SIG-M5 (cell line): ENCODE measurements at regions not wholly inside any gene's neighbourhood (a gene's known extent, or its start where the extent isn't known, plus 50 kb on each side); places are given as distances from the start of the nearest gene placed in this dataset.
"Not testable (repeated sequence)": the region's sequence is repeated elsewhere in the genome, so short reads cannot be mapped to it uniquely, and the experiment has no call there.

Experiments used
- DNase-seq: peaks from one replicate; lab custom pipeline; 2025; lab: John Stamatoyannopoulos, UW

DNA sequence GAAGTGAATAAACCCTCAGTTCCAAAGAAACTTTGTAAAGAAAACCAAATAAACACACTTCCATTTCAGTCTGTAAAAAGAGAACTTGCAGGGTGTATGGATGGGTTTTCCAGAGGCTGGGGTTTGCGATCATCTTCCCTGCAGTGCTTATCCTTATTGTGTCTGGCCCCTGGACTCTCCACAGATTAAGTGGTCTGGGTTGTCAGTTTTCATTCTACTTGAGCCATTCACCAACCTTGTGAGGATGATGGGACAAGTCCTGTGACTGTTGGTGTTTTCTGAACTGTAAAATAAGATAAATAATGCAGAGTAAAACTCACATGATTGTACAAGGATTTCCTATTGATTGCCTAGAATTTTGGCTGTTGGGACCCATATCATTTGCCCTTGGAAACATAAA is 166.1 kb upstream of the MOCS2 start:
- DNase-seq: no peak

DNA sequence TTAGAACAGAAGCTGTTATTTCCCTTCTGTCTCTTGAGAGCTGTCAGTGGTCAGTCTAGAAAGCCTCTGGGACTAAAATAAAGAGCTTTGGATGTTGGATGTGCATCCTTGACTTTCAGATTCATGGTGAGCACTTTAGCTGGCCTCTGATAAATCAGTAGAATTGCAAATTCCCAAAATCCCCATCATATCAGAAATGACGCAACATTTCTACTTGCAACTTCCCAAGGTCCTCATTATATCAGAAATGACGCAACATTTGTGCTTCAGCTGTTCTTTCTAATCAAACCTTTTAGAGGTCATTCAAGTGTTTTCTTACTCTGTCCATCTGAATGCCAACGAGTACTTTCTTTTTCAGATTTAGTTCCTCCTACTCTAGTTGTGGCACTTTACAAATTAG is 167.3 kb upstream of the MOCS2 start:
- DNase-seq: no peak

DNA sequence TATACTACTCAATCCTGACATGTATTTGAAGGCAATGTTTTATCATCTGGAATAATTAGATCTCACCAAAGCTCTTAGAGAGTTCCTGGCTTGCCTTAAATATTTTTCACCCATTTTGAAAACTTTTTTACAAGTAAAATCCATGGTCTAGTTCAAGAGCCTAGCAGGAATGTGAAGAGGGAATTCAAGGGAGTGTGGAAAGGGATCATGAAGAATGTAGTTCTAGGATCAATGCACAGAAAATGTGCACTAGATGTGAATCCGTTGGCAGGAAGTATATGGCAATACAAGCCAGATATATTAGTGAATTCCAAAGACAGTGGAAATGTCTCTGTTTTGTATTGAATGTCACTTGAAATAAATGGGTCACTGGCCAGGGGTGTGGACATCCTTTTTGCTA is 167.9 kb upstream of the MOCS2 start:
- DNase-seq: no peak

DNA sequence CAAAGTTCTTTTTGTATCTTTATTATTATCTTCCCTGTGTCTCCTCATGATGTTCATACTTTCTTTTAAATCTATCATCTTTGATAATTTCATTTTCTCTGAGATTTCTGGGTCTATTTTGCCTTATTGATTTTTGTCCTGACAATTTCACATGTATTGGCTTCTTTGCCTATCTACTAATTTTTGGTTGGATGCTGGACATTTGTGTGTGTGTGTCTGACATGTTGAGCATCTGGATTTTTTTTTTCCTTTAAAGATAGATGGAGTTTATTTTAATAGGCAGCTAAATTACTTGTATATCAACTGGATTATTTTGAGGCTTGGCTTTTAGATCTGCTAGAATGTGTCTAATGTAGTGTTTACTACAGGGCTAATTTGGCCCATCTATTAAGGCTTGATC is 178.0 kb upstream of the MOCS2 start:
- DNase-seq: no peak

DNA sequence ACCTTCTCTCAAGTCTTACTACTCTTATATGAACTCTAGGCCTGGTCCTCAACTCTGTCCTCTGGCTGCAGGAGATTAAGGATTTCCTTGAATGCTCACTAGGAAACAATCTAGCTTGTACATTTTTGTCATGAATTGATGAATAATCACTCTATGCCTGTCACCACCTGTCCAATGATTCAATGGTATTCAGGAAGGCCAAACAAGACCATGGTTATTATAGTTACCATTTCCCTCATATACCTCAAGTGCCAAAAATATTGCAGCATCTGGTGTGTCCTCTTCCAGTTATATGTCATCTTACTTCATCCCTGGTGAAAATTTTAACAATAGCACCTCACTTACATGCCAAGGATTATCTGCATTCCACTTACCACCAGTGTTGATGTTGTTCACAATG is 179.0 kb upstream of the MOCS2 start:
- DNase-seq: no peak

DNA sequence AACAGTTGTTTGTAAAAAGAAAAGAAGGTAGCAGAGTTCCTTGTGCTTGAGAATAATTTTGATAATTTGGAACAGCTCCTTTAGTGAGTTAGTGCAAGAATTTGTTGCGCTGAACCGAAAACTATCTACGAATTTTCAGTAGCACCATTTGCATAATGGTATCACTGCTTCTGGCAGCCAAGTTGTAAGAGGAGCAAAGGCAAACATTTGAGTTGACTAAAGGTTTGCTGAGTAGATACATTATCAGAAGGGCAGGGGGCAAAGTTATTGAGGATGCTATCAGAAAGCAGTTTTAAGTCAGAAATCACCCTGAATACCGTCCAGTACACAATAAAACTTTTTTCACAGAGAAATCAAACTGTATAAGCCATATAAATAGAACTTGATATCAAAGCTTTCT is 181.5 kb upstream of the MOCS2 start:
- no peak for DNase-seq

DNA sequence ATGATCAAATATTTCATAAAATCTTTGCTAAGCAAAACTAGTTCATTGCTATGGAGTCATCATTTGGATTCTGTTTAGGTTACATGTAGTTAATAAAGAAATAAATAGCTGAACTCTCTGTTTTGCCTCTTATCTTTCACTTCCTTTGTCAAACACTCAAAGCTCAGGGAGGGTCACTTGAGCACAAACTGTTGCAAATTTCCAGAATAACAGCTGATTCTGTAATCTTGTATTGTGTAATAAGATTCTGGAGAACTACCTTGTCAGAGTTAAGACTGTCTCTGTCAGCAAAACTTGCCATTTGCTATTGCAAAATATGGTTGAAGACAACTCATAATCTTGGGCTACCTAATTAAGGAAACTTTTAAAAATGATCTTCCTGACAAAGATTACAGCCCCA is 182.0 kb upstream of the MOCS2 start:
- no peak for DNase-seq

DNA sequence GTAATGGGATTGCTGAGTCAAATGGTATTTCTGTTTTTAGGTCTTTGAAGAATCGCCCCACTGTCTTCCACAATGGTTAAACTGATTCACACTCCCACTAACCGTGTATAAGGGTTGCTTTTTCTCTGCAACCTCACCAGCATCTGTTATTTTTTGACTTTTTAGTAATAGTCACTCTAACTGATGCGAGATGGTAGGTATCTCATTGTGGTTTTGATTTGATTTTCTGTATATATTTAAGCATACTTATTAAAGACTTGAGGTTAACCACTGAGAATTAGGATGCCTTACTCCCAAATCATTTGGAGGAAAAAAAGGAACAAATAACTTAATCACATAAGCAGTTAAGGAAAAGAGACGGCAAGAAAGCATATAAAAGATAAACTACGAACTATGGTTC is 181.6 kb upstream of the FST start:
- DNase-seq: no peak

DNA sequence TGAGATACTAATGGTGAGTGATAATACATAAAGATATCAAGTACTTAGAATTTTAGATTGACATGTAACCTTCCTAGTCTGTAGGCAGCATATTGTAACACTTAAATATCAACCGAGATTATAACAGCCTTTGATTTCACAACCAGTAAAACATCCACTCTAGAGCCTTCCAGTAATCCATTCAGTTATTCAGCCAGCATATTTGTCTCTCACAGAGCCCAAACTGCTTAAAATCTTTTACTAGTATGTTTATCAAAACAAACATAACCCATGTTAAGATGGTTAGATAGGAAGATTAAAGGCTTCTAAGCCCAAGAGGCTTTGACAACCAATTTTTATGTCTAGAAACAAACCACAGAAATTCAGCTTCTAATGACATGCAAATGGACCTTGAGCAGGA is 177.9 kb upstream of the FST start:
- DNase-seq: no peak

DNA sequence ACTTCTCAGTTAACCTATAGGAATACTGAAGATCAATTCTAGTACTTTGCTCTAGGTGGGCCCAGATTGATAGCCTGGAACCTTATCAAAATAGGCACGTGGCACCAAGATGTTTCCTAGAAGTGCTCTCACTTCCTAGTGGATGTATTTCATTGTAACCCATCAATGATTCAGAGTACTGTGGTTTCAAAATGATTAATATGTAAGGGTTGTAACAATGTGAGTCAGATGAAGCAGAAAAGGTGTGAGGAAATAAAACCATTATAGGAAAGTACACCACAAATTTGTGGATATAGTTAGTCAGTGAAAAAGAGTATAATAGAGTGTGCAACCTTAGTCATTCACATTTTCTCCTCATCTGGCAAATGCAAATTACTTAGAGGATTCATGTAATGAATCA is 177.3 kb upstream of the FST start:
- DNase-seq: no peak

DNA sequence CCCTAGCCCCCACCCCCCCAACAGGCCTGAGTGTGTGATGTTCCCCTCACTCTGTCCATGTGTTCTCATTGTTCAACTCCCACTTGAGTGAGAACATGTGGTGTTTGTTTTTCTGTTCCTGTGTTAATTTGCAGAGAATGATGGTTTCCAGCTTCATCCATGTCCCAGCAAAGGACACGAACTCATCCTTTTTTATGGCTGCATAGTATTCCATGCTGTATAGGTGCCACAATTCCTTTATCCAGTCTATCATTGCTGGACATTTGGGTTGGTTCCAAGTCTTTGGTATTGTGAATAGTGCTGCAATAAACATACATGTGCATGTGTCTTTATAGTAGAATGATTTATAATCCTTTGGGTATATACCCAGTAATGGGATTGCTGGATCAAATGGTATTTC is 175.1 kb upstream of the FST start:
- DNase-seq: not testable (repeated sequence)

DNA sequence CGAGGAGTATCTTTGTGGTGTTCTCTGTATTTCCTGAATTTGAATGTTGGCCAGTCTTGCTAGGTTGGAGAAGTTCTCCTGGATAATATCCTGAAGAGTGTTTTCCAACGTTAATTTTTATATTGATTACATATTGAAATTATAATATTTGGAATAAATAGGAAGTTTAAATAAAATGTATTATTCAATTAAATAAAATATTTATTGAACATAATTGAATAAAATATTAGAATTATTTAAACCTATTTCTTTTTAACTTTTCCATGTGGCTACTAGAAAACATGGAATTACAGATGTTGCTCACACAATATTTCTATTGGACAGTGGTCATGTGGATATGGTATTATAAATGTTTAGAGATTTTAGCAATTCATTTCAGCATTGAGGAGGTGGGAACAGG is 170.8 kb upstream of the FST start:
- DNase-seq: no peak

DNA sequence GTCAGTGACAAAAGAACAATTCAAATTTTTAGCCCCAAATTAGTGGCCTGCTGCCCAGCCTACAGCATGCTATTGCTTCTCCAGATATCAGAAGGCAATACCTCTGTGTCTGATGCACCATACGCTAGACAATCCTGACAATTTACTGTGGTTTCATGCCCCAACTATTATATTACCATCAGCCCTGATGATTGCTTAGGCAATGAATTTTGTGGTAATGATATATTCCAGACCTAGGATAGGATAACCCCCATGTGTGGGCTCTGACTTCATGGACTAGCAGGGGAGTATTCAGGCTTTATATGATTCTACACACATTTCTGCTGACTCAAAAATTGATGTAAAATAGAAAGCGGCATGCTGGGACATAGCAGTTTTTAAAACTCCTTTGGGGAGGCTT is 168.7 kb upstream of the FST start:
- no peak for DNase-seq

DNA sequence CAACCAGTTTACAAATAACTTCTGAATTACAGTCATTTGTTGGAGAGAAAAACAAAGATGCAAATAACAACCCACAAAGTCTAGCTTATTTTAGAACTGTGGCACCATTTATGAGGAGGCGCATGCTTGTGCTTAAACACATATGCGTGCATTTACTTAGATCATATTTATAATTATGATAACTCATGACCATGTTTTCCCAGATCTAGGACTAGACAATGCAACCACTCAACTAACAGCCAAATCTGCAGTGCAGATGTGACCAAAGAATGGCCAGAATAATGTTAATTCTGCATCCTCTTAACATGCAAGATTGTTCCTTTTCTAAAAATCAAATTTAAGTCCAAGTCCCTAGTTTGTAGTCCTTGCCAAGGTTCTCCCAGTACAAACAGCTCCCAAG is 167.3 kb upstream of the FST start:
- no peak for DNase-seq

DNA sequence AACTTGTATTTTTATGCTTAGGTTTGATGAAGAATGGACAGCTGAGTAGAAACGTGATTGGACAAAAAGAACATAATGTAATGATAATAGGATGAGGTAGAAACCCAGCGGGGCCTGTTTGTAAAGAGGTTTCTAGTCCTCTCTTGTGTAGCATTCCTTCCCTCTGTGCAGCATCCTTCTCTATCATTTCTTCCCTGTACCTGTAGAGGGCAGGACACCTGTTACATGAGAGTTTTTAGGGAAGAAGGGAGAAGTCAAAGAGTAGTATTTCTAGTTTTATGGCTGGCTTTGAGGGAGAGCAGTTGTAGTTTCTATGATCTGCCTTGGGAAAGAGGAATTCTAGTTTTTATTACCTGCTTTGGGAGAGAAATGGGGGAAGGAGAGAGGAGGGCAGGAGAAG is 162.1 kb upstream of the FST start:
- DNase-seq: no peak

DNA sequence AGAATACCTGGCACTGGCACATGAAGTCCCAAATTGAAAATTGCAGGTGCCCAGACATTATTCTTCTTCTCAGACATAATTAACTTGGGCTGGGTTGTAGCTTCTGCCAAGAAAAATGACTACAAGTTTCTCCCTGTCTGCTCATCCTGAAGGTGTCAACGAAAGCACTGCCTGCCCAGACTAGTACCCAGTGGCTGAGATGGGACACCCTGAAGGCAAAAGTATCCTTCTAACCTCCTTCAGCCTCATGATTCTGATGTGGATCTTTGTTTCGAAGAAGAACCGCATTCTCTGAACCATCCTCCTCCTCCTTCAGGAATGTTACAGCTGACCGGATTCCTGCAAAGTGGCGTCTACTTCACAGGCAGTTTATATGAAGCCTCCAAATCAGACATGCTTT is 161.1 kb upstream of the FST start:
- no peak for DNase-seq

DNA sequence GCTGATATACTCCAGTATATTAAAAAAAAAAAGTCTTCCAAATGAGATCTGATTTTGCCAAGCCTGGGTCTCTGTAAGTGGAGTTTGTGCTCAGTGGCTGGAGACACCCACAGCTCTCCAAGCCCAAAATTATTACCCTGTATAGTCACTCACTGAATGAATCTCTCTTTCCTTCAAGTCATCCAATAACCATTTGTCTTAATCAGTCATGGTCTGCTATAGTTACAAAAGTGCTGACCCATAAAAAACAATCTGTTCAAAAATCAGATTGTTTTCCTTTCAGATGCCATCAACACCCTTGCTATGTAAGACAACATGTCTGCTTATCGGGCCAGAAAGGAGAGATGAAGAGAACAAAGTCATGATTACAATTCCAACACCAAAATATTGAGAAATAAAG is 159.4 kb upstream of the FST start:
- no peak for DNase-seq

DNA sequence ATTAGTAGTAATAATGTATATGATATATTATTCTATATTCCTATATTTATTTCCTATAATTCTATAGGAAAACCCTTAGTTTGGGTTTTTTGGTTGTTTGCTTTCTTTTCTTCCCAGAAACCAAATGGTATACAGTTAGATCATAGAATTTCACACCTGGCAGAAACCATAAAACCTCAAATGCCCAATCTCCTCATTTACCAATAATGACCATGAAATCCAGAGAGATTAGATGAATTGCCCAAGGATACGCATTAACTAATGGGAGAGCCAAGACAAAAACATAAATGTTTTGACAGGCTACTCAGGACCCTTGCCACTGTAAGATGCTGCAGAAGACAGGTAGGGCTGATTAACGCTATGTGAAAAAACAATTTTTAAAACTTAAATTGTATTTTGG is 158.7 kb upstream of the FST start:
- no peak for DNase-seq

DNA sequence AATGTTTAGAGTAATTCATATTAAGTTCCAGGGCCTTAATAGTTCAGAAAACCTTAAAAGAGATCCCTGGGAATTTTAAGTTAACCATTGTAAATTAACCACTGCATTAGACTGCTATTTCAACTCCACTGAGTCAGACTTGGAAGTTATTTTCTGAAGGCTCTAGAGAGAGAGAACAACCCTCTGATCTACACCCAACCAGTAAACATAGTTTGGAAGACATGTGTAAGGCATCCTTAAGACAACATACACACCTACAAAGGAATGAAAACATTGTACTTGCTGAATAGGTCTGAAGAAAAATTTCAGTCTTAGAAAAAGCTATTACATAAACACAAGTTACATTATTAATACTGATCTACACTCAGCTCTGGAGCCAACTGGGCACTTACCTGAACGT is 158.2 kb upstream of the FST start:
- DNase-seq: no peak

DNA sequence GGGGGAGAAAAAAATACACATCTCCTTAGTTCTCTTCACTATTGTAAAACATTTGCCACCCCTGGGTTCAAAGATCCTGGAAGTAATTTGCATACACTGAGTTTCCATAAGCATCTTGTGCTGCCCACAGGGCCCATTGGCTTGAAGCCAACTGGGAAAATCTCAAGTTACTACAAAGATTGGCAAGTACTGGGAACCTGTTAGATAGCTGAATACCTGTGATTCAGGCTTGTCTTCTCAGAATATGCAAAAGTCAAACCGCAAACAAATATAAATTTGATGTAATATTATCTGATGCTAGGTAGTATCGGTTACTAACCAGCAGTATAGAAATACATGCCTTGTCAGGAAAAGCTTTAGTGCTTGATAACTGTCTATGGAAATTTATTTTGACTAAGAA is 156.9 kb upstream of the FST start:
- DNase-seq: no peak

DNA sequence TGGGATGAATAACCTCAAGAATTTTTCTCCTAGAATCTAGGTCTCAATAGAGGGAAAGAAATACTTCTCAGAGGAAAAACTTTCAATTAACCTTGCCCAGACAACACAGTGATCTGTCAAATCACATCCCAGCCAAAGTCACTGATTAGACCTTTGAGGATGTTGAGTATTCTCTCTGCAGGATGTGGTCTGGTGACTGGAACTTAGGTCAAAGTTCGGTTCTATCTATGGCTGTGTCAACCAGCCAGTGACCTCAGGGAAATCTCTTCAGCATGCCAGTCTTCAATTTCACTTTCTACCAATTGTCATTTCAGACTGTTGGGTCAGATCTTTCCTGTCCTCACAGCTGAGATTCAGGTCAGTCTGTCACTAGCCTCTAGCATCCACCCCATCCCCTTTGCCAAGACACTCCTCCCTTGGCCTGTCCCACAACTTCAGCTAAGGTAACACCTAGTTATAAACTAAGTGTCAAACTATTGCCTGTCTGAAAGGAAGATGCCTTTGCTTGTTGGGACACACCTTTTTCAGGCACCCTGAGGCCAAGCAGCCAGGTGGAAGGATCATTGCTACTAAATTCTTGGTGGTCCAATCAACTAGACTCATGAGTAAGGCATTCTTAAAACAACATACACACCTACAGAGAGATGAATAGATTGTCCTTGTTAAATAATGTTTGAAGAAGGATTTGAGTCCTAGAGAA is 156.3 kb upstream of the FST start:
- no peak for DNase-seq

DNA sequence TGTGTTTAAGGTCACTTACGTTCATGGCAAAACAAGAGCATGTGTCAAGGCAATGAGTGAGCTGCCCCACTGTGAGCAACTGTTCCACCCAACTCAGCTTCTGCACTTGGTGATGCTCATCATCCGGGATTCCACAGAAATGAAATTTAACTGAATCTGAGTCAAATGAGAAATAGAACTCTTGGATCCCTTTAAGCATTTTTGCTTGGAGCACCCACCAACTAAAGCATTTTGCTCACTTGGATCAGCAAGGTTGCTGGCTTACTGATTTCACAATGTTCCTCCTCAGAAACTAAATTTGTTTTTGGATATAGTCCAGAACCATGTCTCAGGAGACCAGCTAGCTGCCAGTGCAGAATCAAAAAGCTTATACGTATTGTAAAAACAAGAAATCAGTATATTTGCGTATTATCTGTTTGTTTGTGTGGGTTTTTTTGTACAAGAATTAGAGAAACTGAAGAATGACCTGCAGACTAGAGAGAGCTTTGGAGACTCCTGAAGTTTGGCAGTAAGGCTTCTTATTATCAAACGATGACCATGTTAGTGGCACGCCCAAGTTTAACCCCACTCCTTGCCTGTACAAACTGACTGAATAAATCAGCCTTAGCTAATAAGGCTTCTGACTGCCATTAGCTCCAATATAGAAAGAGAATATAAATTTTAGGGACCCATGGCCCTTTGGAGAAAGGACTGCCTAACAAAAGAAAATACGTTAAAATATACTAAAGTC is 153.8 kb upstream of the FST start:
- DNase-seq: no peak

DNA sequence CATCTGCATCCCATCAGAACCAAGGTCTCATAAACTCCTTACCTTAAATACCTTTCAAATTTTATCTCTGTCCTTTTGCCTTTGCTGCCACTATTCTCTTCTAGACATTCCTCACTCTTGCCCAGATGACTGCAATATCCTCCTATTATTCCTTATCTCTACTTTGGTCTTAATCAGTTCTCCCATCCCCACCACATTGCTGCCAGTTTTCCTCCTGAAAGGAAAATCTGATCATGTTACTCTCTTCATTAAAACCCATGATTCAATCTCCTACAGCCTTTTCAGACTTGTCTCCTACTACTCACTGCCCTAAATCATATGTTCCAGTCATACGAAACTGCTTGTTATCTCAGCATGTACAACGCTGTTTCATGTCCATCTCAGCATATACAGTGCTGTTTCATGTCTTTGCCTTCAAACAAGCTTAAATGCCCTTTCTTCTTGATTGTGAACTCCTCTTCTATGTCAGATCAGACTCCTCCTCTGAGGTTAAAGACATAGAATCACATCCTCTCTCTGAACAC is 152.6 kb upstream of the FST start:
- DNase-seq: no peak

DNA sequence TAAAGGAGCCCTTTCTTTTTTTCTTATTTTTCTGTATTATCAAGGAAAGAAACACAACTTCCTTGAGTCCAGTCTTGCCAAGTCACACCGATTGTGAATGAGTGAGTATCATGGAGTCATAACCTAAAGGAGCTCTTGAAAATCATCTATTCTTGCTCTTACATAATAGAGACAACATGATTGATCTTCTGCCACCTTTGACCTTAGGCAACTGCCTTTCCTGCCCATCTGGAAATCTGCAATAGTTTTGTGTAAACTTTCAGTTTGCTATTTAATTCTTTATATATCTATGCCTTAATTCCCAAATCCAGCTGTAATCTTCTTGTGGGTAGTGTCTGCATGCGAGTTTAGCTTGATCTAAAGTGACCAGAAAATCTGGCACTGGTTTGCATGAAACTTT is 149.9 kb upstream of the FST start:
- no peak for DNase-seq
